CD4-positive, alpha-beta T cell (primary cell): ENCODE measurements at regions not wholly inside any gene's neighbourhood (a gene's known extent, or its start where the extent isn't known, plus 50 kb on each side); places are given as distances from the start of the nearest gene placed in this dataset.

Experiments
- ATAC-seq: fragments of 200-7000 bp; cut with Tn5 transposase; one replicate; pipeline ENCODE4 v1.10.0; 2022; ENCODE audit warnings: mild to moderate bottlenecking; ENCODE audit not compliant: poor library complexity
- CTCF ChIA-PET: fragments of 350-600 bp; sonication (Branson Sonifier 250); formaldehyde crosslinking; loops from one replicate; lab custom pipeline; 2021; ENCODE audit warnings: antibody characterized with exemption, inconsistent platforms; lab: Charles Lee
- POLR2A ChIA-PET: fragments of 350-600 bp; sonication (Branson Sonifier 250); formaldehyde crosslinking; loops from one replicate; lab custom pipeline; 2021; ENCODE audit warnings: antibody characterized with exemption, inconsistent platforms; lab: Charles Lee
- DNase-seq, 14 experiments: peaks; one replicate each; pipeline ENCODE4 v3.0.0-alpha.2; 2013 to 2020; ENCODE audit warnings: mixed read lengths in 2 of 14
- H3K27ac ChIP-seq, 2 donors: one replicate each; pipeline versions ENCODE4 v1.5.1 to v1.7.0; 2013; ENCODE audit warnings: low read length in 2 of 2, low read depth in 1 of 2, mild to moderate bottlenecking in 1 of 2
- H3K27me3 ChIP-seq, 2 experiments: 1 replicate in 1 of 2; 2 replicates in 1 of 2; pipeline versions ENCODE4 v1.6.1 to v1.7.0; 2013; ENCODE audit warnings: low read length in 2 of 2, control low read depth in 1 of 2, mild to moderate bottlenecking in 1 of 2, moderate library complexity in 1 of 2; ENCODE audit not compliant: insufficient read depth in 2 of 2, control insufficient read depth in 1 of 2
- H3K36me3 ChIP-seq: one replicate; pipeline ENCODE4 v1.6.1; 2013; ENCODE audit warnings: low read length, control low read depth; ENCODE audit not compliant: insufficient read depth
- H3K4me1 ChIP-seq: one replicate; pipeline ENCODE4 v1.6.1; 2013; ENCODE audit warnings: low read length, control low read depth; ENCODE audit not compliant: insufficient read depth
- H3K4me3 ChIP-seq: one replicate; pipeline ENCODE4 v1.5.1; 2013; ENCODE audit warnings: mild to moderate bottlenecking, low read length, moderate library complexity
- H3K9me3 ChIP-seq, 2 experiments: 1 replicate in 1 of 2; 2 replicates in 1 of 2; pipeline versions ENCODE4 v1.6.1 to v1.7.0; 2013; ENCODE audit warnings: low read length in 2 of 2, mild to moderate bottlenecking in 2 of 2, control low read depth in 1 of 2, moderate library complexity in 1 of 2; ENCODE audit not compliant: control insufficient read depth in 1 of 2, insufficient read depth in 1 of 2
- H3K27ac Mint-ChIP-seq: one replicate; pipeline ENCODE4 v1.8.0; 2020; ENCODE audit warnings: mixed read lengths
- H3K27me3 Mint-ChIP-seq: one replicate; pipeline ENCODE4 v1.8.0; 2021; ENCODE audit warnings: mixed read lengths
- H3K36me3 Mint-ChIP-seq: one replicate; pipeline ENCODE4 v1.8.0; 2021; ENCODE audit warnings: low read depth, mixed read lengths
- H3K4me1 Mint-ChIP-seq: one replicate; pipeline ENCODE4 v1.8.0; 2021; ENCODE audit warnings: low read depth, mixed read lengths
- H3K4me3 Mint-ChIP-seq: one replicate; pipeline ENCODE4 v1.8.0; 2020; ENCODE audit warnings: mild to moderate bottlenecking, mixed read lengths
- H3K9me3 Mint-ChIP-seq: one replicate; pipeline ENCODE4 v1.8.0; 2020; ENCODE audit warnings: mixed read lengths
- CTCF ChIP-seq: fragments of 200-600 bp; IDR thresholded peaks from one replicate; pipeline ENCODE4 v1.8.0; 2022; ENCODE audit warnings: antibody characterized with exemption, mild to moderate bottlenecking
- intact Hi-C, 2 experiments: fragments of 100-400 bp; cut with DNase I in 1 of 2; cut with micrococcal nuclease in 1 of 2; formaldehyde crosslinking; loops; one replicate each; pipeline versions ENCODE4 v1.15.1 to v1.9.0; 2023 to 2025; cut with DNase I, micrococcal nuclease

DNA sequence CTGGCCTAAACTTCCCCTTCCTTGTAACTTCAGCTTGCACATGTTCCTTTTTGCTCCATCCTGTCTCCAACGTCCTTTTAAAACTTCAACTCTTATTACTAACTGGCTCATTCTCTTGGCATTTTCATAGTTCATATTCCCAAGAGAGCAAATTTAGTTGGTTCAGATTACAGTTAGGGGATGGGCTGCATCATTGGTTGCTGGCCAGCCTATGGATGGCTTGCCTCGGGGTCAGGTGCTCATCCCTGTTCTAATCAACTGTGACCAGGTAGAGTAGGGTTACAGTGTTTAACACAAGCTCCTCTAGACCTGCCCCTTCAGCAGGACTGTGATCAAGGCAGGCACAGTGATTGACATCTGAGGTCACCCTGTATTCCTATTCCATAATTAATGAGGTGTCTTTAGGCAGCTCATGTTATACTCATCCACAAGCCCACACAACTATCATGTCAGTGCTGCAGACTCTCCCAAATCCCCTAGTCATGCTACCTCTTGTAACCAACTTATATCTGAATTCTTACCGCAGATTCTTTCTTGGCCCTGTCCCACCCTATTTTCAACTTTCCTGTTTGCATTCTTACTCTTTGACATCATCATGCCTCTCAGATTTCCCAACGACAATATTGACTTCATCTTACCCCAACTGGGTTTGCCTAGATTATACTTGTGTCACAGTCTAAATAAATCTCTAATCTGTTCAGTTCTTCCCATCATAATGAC, 293.3 kb downstream of the MTX2 start:
- Mint-ChIP-seq H3K27ac (no peak overlapping the region), H3K27me3 (peaks cover 70% of the 10 kb centered on the region)
- no peak for ATAC-seq

GRCh38 chr2:176565641-176566323, 296.5 kb downstream of the MTX2 start:
- peaks cover 60% of the 10 kb centered on the region for H3K27me3 Mint-ChIP-seq
- no peaks in the 10 kb centered on the region for H3K4me1 Mint-ChIP-seq
- Histone ChIP-seq H3K4me3 (no peak overlapping the region), H3K27me3 (peaks cover 8 to 28% of the 10 kb centered on the region in 2 experiments), H3K36me3 (no peaks in the 10 kb centered on the region), H3K9me3 (no peaks in the 10 kb centered on the region), H3K4me1 (no peaks in the 10 kb centered on the region), H3K27ac (no peak overlapping the region)
- POLR2A ChIA-PET: no interaction called here
- DNase-seq (no peak), ATAC-seq (no peak)
- CTCF ChIA-PET: interaction anchor here (2.2 kb wide), 1 partner anchor 11 kb away, joined by 5 read pairs; no protein-coding TSS in a partner anchor
- no peak overlapping the region for H3K4me3 Mint-ChIP-seq
- no peaks in the 10 kb centered on the region for H3K36me3 Mint-ChIP-seq
- no peak overlapping the region for H3K27ac Mint-ChIP-seq
- no peaks in the 10 kb centered on the region for H3K9me3 Mint-ChIP-seq
- no peak for TF ChIP-seq CTCF
- intact Hi-C loops: no loop called here

More for the DNA sequence above, 293.3 kb downstream of the MTX2 start:
- CTCF ChIA-PET: no interaction called here
- no peaks in the 10 kb centered on the region for H3K9me3 Mint-ChIP-seq
- peaks cover 15 to 18% of the 10 kb centered on the region in 2 experiments for H3K27me3 ChIP-seq
- no peaks in the 10 kb centered on the region for H3K4me1 ChIP-seq
- no peak overlapping the region for H3K4me3 ChIP-seq
- intact Hi-C loops: no loop called here
- no peak overlapping the region for H3K4me3 Mint-ChIP-seq
- H3K36me3 ChIP-seq: no peaks in the 10 kb centered on the region
- POLR2A ChIA-PET: no interaction called here
- no peaks in the 10 kb centered on the region for H3K9me3 ChIP-seq
- no peak for TF ChIP-seq CTCF
- H3K4me1 Mint-ChIP-seq: no peaks in the 10 kb centered on the region
- DNase-seq: no peak
- H3K36me3 Mint-ChIP-seq: no peaks in the 10 kb centered on the region
- H3K27ac ChIP-seq: no peak overlapping the region

- Histone ChIP-seq H3K27me3 (peaks cover 8 to 28% of the 10 kb centered on the region in 2 experiments), H3K4me1 (no peaks in the 10 kb centered on the region), H3K9me3 (no peaks in the 10 kb centered on the region), H3K27ac (no peak overlapping the region), H3K36me3 (no peaks in the 10 kb centered on the region), H3K4me3 (no peak overlapping the region)
- TF ChIP-seq CTCF: no peak
- no peak for ATAC-seq
- Mint-ChIP-seq H3K27me3 (peaks cover 59% of the 10 kb centered on the region), H3K27ac (no peak overlapping the region), H3K4me3 (no peak overlapping the region), H3K36me3 (no peaks in the 10 kb centered on the region), H3K4me1 (no peaks in the 10 kb centered on the region), H3K9me3 (no peaks in the 10 kb centered on the region)
- intact Hi-C loops: no loop called here
- POLR2A ChIA-PET: no interaction called here
- CTCF ChIA-PET: interaction anchor here (2.2 kb wide), 1 partner anchor 12 kb away, joined by 5 read pairs; no protein-coding TSS in a partner anchor
- no peak for DNase-seq
These were observed 297.3 kb downstream of the MTX2 start for GRCh38 chr2:176566496-176566895.
